Adrenal gland (tissue), 5 donors: ENCODE measurements at regions not wholly inside any gene's neighbourhood (a gene's known extent, or its start where the extent isn't known, plus 50 kb on each side); places are given as distances from the start of the nearest gene placed in this dataset.

Source experiments
- CTCF ChIP-seq, 6 experiments: fragments of 450-650 bp in 4 of 6; fragments of 200-600 bp in 2 of 6; sonication (generic) in 1 of 6; IDR thresholded peaks; 1 replicate in 5 of 6; 2 replicates in 1 of 6; pipeline versions ENCODE4 v1.5.1 to v1.8.0; 2016 to 2021; ENCODE audit warnings: antibody characterized with exemption in 6 of 6, mild to moderate bottlenecking in 2 of 6, moderate library complexity in 1 of 6
- POLR2A ChIP-seq, 2 donors: fragments of 450-650 bp; IDR thresholded peaks; one replicate each; pipeline ENCODE4 v1.6.1; 2017; ENCODE audit warnings: antibody characterized with exemption in 2 of 2, mild to moderate bottlenecking in 2 of 2, moderate library complexity in 1 of 2
- donor health status: DM: no; HTN: no; CAD: no.

- no peak for TF ChIP-seq CTCF (IDR thresholded peaks at IDR 0.05)
- no peak for TF ChIP-seq POLR2A (IDR thresholded peaks at IDR 0.05)
These were observed 869.1 kb downstream of the KCNT2 start for GRCh38 chr1:195738966-195739650.
